ENCODE measurements at regions not wholly inside any gene's neighbourhood (a gene's known extent, or its start where the extent isn't known, plus 50 kb on each side); places are given as distances from the start of the nearest gene placed in this dataset.

GRCh38 chr12:94736004-94736403 lies 85.6 kb upstream of the TMCC3 start:
- no peak overlapping the region for H3K27ac Mint-ChIP-seq
- CTCF ChIA-PET = no interaction called here
- POLR2A ChIA-PET = no interaction called here
- DNase-seq = no peak
- no peak for ATAC-seq
- no peaks in the 10 kb centered on the region for H3K4me1 Mint-ChIP-seq (ENCODE audit: low read depth)
- H3K27me3 Mint-ChIP-seq = peaks cover 10% of the 10 kb centered on the region
- H3K9me3 Mint-ChIP-seq = no peaks in the 10 kb centered on the region
- intact Hi-C loops (cut with micrococcal nuclease) = no loop called here
- no peaks in the 10 kb centered on the region for H3K36me3 Mint-ChIP-seq (ENCODE audit: low read depth)
- TF ChIP-seq, protein P1, sequence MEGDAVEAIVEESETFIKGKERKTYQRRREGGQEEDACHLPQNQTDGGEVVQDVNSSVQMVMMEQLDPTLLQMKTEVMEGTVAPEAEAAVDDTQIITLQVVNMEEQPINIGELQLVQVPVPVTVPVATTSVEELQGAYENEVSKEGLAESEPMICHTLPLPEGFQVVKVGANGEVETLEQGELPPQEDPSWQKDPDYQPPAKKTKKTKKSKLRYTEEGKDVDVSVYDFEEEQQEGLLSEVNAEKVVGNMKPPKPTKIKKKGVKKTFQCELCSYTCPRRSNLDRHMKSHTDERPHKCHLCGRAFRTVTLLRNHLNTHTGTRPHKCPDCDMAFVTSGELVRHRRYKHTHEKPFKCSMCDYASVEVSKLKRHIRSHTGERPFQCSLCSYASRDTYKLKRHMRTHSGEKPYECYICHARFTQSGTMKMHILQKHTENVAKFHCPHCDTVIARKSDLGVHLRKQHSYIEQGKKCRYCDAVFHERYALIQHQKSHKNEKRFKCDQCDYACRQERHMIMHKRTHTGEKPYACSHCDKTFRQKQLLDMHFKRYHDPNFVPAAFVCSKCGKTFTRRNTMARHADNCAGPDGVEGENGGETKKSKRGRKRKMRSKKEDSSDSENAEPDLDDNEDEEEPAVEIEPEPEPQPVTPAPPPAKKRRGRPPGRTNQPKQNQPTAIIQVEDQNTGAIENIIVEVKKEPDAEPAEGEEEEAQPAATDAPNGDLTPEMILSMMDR (IDR thresholded peaks at IDR 0.05) = no peak
- no peak overlapping the region for H3K4me3 Mint-ChIP-seq

- Mint-ChIP-seq H3K27ac (no peak overlapping the region), H3K27me3 (peaks cover 3% of the 10 kb centered on the region), H3K36me3 (ENCODE audit: low read depth) (no peaks in the 10 kb centered on the region), H3K4me3 (no peak overlapping the region), H3K9me3 (no peaks in the 10 kb centered on the region), H3K4me1 (ENCODE audit: low read depth) (no peaks in the 10 kb centered on the region)
- ChIA-PET CTCF (no interaction called here), POLR2A (interaction anchor here (1.1 kb wide), 1 partner anchor 10 kb away, joined by 3 read pairs; no protein-coding TSS in a partner anchor)
- ATAC-seq = no peak
- intact Hi-C loops (cut with micrococcal nuclease) = no loop called here
- DNase-seq = no peak
- TF ChIP-seq, protein P1 (IDR thresholded peaks at IDR 0.05) = no peak
Observed at GRCh38 chr12:94733727-94734126, 83.4 kb upstream of the TMCC3 start.

DNA sequence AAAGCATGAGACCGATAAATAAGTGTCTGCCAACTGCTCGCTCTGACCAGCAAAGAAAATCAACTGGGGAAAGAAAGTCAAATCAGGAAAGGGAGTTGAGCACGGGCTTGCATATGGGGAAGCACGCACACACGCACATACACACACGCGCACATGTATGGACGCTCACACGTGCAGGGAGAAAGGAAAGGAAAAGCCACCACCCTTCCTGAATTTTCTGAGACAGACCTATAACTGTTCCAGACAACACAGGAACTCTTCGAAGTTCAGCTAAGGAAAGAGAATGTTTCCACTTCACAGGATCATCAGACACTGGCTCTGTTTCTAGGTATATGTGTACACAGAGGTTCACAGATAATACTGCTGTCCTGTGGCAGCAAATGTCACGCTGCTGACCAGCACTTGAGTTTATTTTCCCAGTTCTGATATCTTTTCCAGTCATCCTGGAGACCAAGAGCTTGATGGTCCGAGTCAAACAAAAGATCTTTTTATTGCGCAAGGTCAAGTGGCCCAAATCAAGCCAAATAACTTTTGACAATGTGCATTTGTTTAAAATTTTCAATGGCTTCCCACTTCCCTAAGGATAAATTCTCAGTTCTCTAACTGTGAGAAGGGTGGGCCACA lies 82.1 kb upstream of the TMCC3 start:
- peaks cover 6% of the 10 kb centered on the region for H3K27me3 Mint-ChIP-seq
- TF ChIP-seq, protein P1 (IDR thresholded peaks at IDR 0.05) = no peak
- H3K36me3 Mint-ChIP-seq (ENCODE audit: low read depth) = no peaks in the 10 kb centered on the region
- no peak for DNase-seq
- H3K9me3 Mint-ChIP-seq = no peaks in the 10 kb centered on the region
- POLR2A ChIA-PET = interaction anchor here (1.1 kb wide), 1 partner anchor 11 kb away, joined by 3 read pairs; no protein-coding TSS in a partner anchor
- intact Hi-C loops (cut with micrococcal nuclease) = no loop called here
- no peak for ATAC-seq
- no peak overlapping the region for H3K27ac Mint-ChIP-seq
- CTCF ChIA-PET = no interaction called here
- H3K4me1 Mint-ChIP-seq (ENCODE audit: low read depth) = no peaks in the 10 kb centered on the region
- no peak overlapping the region for H3K4me3 Mint-ChIP-seq

- H3K4me3 Mint-ChIP-seq = no peak overlapping the region
- ChIA-PET POLR2A (interaction anchor here (0.6 kb wide), 1 partner anchor 67 kb away, joined by 3 read pairs; no protein-coding TSS in a partner anchor), CTCF (no interaction called here)
- ATAC-seq = no peak
- intact Hi-C loops (cut with micrococcal nuclease) = no loop called here
- H3K36me3 Mint-ChIP-seq (ENCODE audit: low read depth) = no peaks in the 10 kb centered on the region
- peaks cover 6% of the 10 kb centered on the region for H3K27me3 Mint-ChIP-seq
- TF ChIP-seq, protein P1 (IDR thresholded peaks at IDR 0.05) = no peak
- no peaks in the 10 kb centered on the region for H3K9me3 Mint-ChIP-seq
- no peak for DNase-seq
- H3K4me1 Mint-ChIP-seq (ENCODE audit: low read depth) = no peaks in the 10 kb centered on the region
- no peak overlapping the region for H3K27ac Mint-ChIP-seq
Observed at GRCh38 chr12:94731733-94732360, 81.5 kb upstream of the TMCC3 start.

- intact Hi-C loops (cut with micrococcal nuclease) = no loop called here
- Mint-ChIP-seq H3K36me3 (ENCODE audit: low read depth) (no peaks in the 10 kb centered on the region), H3K9me3 (no peaks in the 10 kb centered on the region), H3K27me3 (peaks cover 5% of the 10 kb centered on the region), H3K4me1 (ENCODE audit: low read depth) (no peaks in the 10 kb centered on the region), H3K27ac (no peak overlapping the region), H3K4me3 (no peak overlapping the region)
- no peak for ATAC-seq
- POLR2A ChIA-PET = interaction anchor here (0.6 kb wide), 1 partner anchor 66 kb away, joined by 3 read pairs; no protein-coding TSS in a partner anchor
- CTCF ChIA-PET = no interaction called here
- no peak for DNase-seq
- TF ChIP-seq, protein P1 (IDR thresholded peaks at IDR 0.05) = no peak
Observed at GRCh38 chr12:94730847-94731246, 80.5 kb upstream of the TMCC3 start.
